ENCODE measurements at regions not wholly inside any gene's neighbourhood (a gene's known extent, or its start where the extent isn't known, plus 50 kb on each side); places are given as distances from the start of the nearest gene placed in this dataset.

DNA sequence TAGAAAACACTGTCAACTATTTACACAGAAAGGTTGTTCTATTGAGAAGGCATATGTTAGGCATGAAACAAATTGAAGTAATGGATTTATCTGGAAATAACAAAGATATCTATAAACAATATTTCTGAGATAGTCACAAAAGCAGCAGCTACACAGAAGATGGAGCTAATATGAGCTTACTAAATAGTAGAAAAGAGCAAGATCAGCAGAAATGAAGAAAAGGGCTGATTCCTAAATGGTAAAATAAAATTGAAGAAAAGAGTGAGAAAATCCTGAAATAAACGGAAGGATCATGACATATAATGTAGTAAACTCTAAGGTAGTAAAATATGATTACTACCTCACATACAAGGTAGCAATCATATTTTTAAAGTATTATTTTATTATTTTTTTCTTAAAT, 1263.9 kb downstream of the FSCB start:
- intact Hi-C loops (cut with DNase I; ENCODE audit: low total_unique reads) = no loop called here
- no peak for DNase-seq
- 81 to 98% (median 89%) methylated on average over 1 of the region's 1 CpG for WGBS, 5 donors
- Histone ChIP-seq H3K4me1 (no peaks in the 10 kb centered on the region), H3K9me3 (peaks cover 0 to 11% (median 4%) of the 10 kb centered on the region in 8 donors), H3K27me3 (replicated peaks in 1 of 7) (no peaks in the 10 kb centered on the region), H3K36me3 (no peaks in the 10 kb centered on the region), H3K27ac (no peak overlapping the region), H3K4me3 (no peak overlapping the region)
- TF ChIP-seq, protein P1, sequence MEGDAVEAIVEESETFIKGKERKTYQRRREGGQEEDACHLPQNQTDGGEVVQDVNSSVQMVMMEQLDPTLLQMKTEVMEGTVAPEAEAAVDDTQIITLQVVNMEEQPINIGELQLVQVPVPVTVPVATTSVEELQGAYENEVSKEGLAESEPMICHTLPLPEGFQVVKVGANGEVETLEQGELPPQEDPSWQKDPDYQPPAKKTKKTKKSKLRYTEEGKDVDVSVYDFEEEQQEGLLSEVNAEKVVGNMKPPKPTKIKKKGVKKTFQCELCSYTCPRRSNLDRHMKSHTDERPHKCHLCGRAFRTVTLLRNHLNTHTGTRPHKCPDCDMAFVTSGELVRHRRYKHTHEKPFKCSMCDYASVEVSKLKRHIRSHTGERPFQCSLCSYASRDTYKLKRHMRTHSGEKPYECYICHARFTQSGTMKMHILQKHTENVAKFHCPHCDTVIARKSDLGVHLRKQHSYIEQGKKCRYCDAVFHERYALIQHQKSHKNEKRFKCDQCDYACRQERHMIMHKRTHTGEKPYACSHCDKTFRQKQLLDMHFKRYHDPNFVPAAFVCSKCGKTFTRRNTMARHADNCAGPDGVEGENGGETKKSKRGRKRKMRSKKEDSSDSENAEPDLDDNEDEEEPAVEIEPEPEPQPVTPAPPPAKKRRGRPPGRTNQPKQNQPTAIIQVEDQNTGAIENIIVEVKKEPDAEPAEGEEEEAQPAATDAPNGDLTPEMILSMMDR (IDR thresholded peaks at IDR 0.05 in 8 of 11, conservative IDR thresholded peaks at IDR 0.05 in 3 of 11) = no peak
- TF ChIP-seq POLR2AphosphoS5 (IDR thresholded peaks at IDR 0.05) (no peak), POLR2A (IDR thresholded peaks at IDR 0.05) (no peak)

DNA sequence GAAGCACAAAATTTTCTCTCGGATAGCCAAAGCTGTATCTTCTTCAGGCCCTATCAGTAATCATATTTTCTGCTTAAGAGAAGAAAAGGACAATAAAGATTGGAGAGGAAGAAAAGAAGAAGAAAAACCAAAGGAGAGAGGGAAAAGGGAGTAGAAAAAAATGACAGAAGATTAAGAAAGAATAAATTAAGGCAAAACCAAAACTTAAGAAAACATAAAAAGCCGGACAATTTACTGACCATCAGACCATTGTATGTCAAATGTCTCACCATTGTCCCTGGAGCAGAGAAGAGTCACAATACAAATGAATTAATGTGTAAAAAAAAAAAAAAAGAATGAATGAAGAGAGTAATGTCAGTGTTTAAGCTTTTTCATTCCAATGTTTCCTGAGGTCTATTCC, 1274.8 kb downstream of the FSCB start:
- Histone ChIP-seq H3K27me3 (replicated peaks in 1 of 7) (no peaks in the 10 kb centered on the region), H3K9me3 (peaks cover 0 to 27% (median 10%) of the 10 kb centered on the region in 8 donors), H3K4me3 (no peak overlapping the region), H3K4me1 (no peaks in the 10 kb centered on the region), H3K36me3 (no peaks in the 10 kb centered on the region), H3K27ac (no peak overlapping the region)
- intact Hi-C loops (cut with DNase I; ENCODE audit: low total_unique reads) = no loop called here
- TF ChIP-seq POLR2A (IDR thresholded peaks at IDR 0.05) (no peak), POLR2AphosphoS5 (IDR thresholded peaks at IDR 0.05) (no peak)
- TF ChIP-seq, protein P1 (IDR thresholded peaks at IDR 0.05 in 8 of 11, conservative IDR thresholded peaks at IDR 0.05 in 3 of 11) = no peak
- no peak for DNase-seq
- 82 to 95% (median 89%) methylated on average over 2 of the region's 2 CpGs for WGBS, 5 donors

DNA sequence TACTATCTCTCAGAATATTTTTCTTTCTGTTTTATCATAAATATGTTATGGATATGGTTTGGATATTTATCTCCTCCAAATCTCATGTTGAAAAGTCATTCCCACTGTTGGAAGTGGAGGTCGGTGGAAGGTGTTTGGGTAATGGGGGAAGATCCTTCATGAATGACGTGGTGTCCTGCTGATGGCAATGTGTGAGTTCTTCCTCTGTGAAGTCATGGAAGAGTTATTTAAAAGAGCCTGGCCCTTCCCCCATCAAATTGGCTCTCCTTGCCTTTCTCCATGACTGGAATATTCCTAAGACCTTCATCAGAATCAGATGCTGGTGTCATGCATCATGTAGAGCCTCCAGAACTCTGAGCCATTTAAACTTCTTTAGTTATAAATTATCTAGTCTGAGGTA, 1291.6 kb downstream of the FSCB start:
- no peak for DNase-seq
- Histone ChIP-seq H3K4me1 (no peaks in the 10 kb centered on the region), H3K27me3 (replicated peaks in 1 of 7) (no peaks in the 10 kb centered on the region), H3K36me3 (no peaks in the 10 kb centered on the region), H3K4me3 (no peak overlapping the region), H3K27ac (no peak overlapping the region), H3K9me3 (peaks cover 0 to 10% (median 0%) of the 10 kb centered on the region in 8 donors)
- intact Hi-C loops (cut with DNase I; ENCODE audit: low total_unique reads) = no loop called here
- TF ChIP-seq POLR2A (IDR thresholded peaks at IDR 0.05) (no peak), POLR2AphosphoS5 (IDR thresholded peaks at IDR 0.05) (no peak)
- TF ChIP-seq, protein P1 (IDR thresholded peaks at IDR 0.05 in 8 of 11, conservative IDR thresholded peaks at IDR 0.05 in 3 of 11) = no peak
- WGBS, 5 donors = 74 to 86% (median 82%) methylated on average over 2 of the region's 2 CpGs

DNA sequence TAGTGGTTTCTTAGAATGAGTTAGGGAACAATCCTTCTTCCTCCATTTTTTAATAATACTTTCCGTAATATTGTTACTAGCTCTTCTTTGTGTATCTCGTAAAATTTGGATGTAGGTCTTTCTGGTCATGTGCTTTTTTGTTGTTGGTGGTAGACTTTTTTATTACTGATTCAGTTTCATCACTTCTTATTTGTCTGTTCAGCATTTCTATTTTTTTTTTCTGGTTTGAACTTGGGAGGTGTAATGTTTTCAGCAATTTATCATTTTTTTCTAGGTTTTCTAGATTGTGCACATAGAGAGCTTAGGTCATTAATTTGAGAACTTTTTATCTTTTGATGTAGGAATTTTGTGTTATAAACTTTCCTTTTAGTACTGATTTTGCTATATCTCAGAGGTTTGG, 1299.9 kb downstream of the FSCB start:
- no peak overlapping the region for H3K27ac ChIP-seq
- no peaks in the 10 kb centered on the region for H3K36me3 ChIP-seq
- WGBS, 5 donors = 77 to 97% (median 90%) methylated on average over 2 of the region's 2 CpGs
- H3K9me3 ChIP-seq = no peaks in the 10 kb centered on the region
- no peaks in the 10 kb centered on the region for H3K4me1 ChIP-seq
- no peak overlapping the region for H3K4me3 ChIP-seq
- H3K27me3 ChIP-seq (replicated peaks in 1 of 7) = no peaks in the 10 kb centered on the region
- TF ChIP-seq, protein P1 (IDR thresholded peaks at IDR 0.05 in 8 of 11, conservative IDR thresholded peaks at IDR 0.05 in 3 of 11) = no peak
- no peak for TF ChIP-seq POLR2A (IDR thresholded peaks at IDR 0.05)
- TF ChIP-seq POLR2AphosphoS5 (IDR thresholded peaks at IDR 0.05) = no peak
- DNase-seq = no peak
- intact Hi-C loops (cut with DNase I; ENCODE audit: low total_unique reads) = no loop called here

Measured in spleen (tissue), 11 donors.